ENCODE measurements at regions not wholly inside any gene's neighbourhood (a gene's known extent, or its start where the extent isn't known, plus 50 kb on each side); places are given as distances from the start of the nearest gene placed in this dataset.

- H2BK15ac ChIP-seq (ENCODE audit: low read depth, poor library complexity, severe bottlenecking), result no peak overlapping the region
- no peak overlapping the region for H3K4me2 ChIP-seq (ENCODE audit: low read length, poor library complexity, severe bottlenecking)
- H3K4me1 ChIP-seq (ENCODE audit: control insufficient read depth, insufficient read depth, low read depth, low read length), result no peaks in the 10 kb centered on the region
- H3K4me3 ChIP-seq (ENCODE audit: insufficient read depth in 1 of 2, low read depth in 1 of 2, low read length in 2 of 2), result no peak overlapping the region
- no peak overlapping the region for H4K91ac ChIP-seq (ENCODE audit: low read length)
- H4K8ac ChIP-seq (ENCODE audit: low read length), result no peak overlapping the region
- no peaks in the 10 kb centered on the region for H3K9me3 ChIP-seq (ENCODE audit: control insufficient read depth, low read length)
- no peak overlapping the region for H2BK5ac ChIP-seq (ENCODE audit: low read depth, low read length, poor library complexity, severe bottlenecking)
- H3K4ac ChIP-seq (ENCODE audit: low read depth in 1 of 2, low read length in 2 of 2), result no peak overlapping the region
- no peak overlapping the region for H3K18ac ChIP-seq (ENCODE audit: low read depth in 1 of 2, low read length in 2 of 2)
- DNase-seq, result no peak
- H3K36me3 ChIP-seq (ENCODE audit: control insufficient read depth in 1 of 2, insufficient read depth in 2 of 2, low read depth in 1 of 2, low read length in 2 of 2), result no peaks in the 10 kb centered on the region
- H3K14ac ChIP-seq (ENCODE audit: low read length in 2 of 2), result no peak overlapping the region
- no peak overlapping the region for H3K23ac ChIP-seq (ENCODE audit: low read length in 2 of 2)
- no peak overlapping the region for H2BK12ac ChIP-seq (ENCODE audit: low read length in 2 of 2)
- no peak overlapping the region for H2BK120ac ChIP-seq (ENCODE audit: low read depth, low read length)
- H2AFZ ChIP-seq (ENCODE audit: low read depth, low read length), result no peak overlapping the region
- H3K27me3 ChIP-seq (ENCODE audit: control insufficient read depth in 1 of 2, insufficient read depth in 1 of 2, low read length in 2 of 2), result no peaks in the 10 kb centered on the region
- H3K9ac ChIP-seq (ENCODE audit: low read length), result no peak overlapping the region
- no peaks in the 10 kb centered on the region for H3K79me1 ChIP-seq (replicated peaks; ENCODE audit: low read length, poor library complexity, severe bottlenecking)
- H2AK5ac ChIP-seq (ENCODE audit: low read length, severe bottlenecking), result no peak overlapping the region
- H3K27ac ChIP-seq (ENCODE audit: low read length, poor library complexity, severe bottlenecking), result no peak overlapping the region
- 95% methylated on average over 5 of the region's 5 CpGs for WGBS
Measured at GRCh38 chr14:71180397-71180796, 273.1 kb downstream of the PCNX1 start.

GRCh38 chr14:71181215-71182003 lies 274.1 kb downstream of the PCNX1 start:
- no peak overlapping the region for H3K4me2 ChIP-seq (ENCODE audit: low read length, poor library complexity, severe bottlenecking)
- no peak overlapping the region for H4K8ac ChIP-seq (ENCODE audit: low read length)
- H3K36me3 ChIP-seq (ENCODE audit: control insufficient read depth in 1 of 2, insufficient read depth in 2 of 2, low read depth in 1 of 2, low read length in 2 of 2), result no peaks in the 10 kb centered on the region
- H3K4me1 ChIP-seq (ENCODE audit: control insufficient read depth, insufficient read depth, low read depth, low read length), result no peaks in the 10 kb centered on the region
- H3K23ac ChIP-seq (ENCODE audit: low read length in 2 of 2), result no peak overlapping the region
- no peak overlapping the region for H2AK5ac ChIP-seq (ENCODE audit: low read length, severe bottlenecking)
- H3K4me3 ChIP-seq (ENCODE audit: insufficient read depth in 1 of 2, low read depth in 1 of 2, low read length in 2 of 2), result no peak overlapping the region
- WGBS, result 91% methylated on average over 23 of the region's 23 CpGs
- no peak overlapping the region for H3K4ac ChIP-seq (ENCODE audit: low read depth in 1 of 2, low read length in 2 of 2)
- no peak overlapping the region for H3K9ac ChIP-seq (ENCODE audit: low read length)
- no peak overlapping the region for H2AFZ ChIP-seq (ENCODE audit: low read depth, low read length)
- no peaks in the 10 kb centered on the region for H3K79me1 ChIP-seq (replicated peaks; ENCODE audit: low read length, poor library complexity, severe bottlenecking)
- no peak overlapping the region for H3K14ac ChIP-seq (ENCODE audit: low read length in 2 of 2)
- no peaks in the 10 kb centered on the region for H3K9me3 ChIP-seq (ENCODE audit: control insufficient read depth, low read length)
- H2BK15ac ChIP-seq (ENCODE audit: low read depth, poor library complexity, severe bottlenecking), result no peak overlapping the region
- H2BK12ac ChIP-seq (ENCODE audit: low read length in 2 of 2), result no peak overlapping the region
- H2BK120ac ChIP-seq (ENCODE audit: low read depth, low read length), result no peak overlapping the region
- no peak overlapping the region for H3K27ac ChIP-seq (ENCODE audit: low read length, poor library complexity, severe bottlenecking)
- DNase-seq, result no peak
- H3K18ac ChIP-seq (ENCODE audit: low read depth in 1 of 2, low read length in 2 of 2), result no peak overlapping the region
- no peaks in the 10 kb centered on the region for H3K27me3 ChIP-seq (ENCODE audit: control insufficient read depth in 1 of 2, insufficient read depth in 1 of 2, low read length in 2 of 2)
- no peak overlapping the region for H4K91ac ChIP-seq (ENCODE audit: low read length)
- no peak overlapping the region for H2BK5ac ChIP-seq (ENCODE audit: low read depth, low read length, poor library complexity, severe bottlenecking)

- H2BK15ac ChIP-seq (ENCODE audit: low read depth, poor library complexity, severe bottlenecking), result no peak overlapping the region
- no peak overlapping the region for H3K4me3 ChIP-seq (ENCODE audit: insufficient read depth in 1 of 2, low read depth in 1 of 2, low read length in 2 of 2)
- no peaks in the 10 kb centered on the region for H3K79me1 ChIP-seq (replicated peaks; ENCODE audit: low read length, poor library complexity, severe bottlenecking)
- H3K23ac ChIP-seq (ENCODE audit: low read length in 2 of 2), result no peak overlapping the region
- H3K9ac ChIP-seq (ENCODE audit: low read length), result no peak overlapping the region
- H2AFZ ChIP-seq (ENCODE audit: low read depth, low read length), result no peak overlapping the region
- no peak overlapping the region for H4K8ac ChIP-seq (ENCODE audit: low read length)
- no peak overlapping the region for H3K4me2 ChIP-seq (ENCODE audit: low read length, poor library complexity, severe bottlenecking)
- H2BK120ac ChIP-seq (ENCODE audit: low read depth, low read length), result no peak overlapping the region
- no peak overlapping the region for H3K27ac ChIP-seq (ENCODE audit: low read length, poor library complexity, severe bottlenecking)
- peaks cover 2% of the 10 kb centered on the region for H3K4me1 ChIP-seq (ENCODE audit: control insufficient read depth, insufficient read depth, low read depth, low read length)
- no peak overlapping the region for H2BK12ac ChIP-seq (ENCODE audit: low read length in 2 of 2)
- H3K9me3 ChIP-seq (ENCODE audit: control insufficient read depth, low read length), result no peaks in the 10 kb centered on the region
- 59% methylated on average over 6 of the region's 7 CpGs for WGBS
- no peak overlapping the region for H4K91ac ChIP-seq (ENCODE audit: low read length)
- no peak overlapping the region for H3K4ac ChIP-seq (ENCODE audit: low read depth in 1 of 2, low read length in 2 of 2)
- no peaks in the 10 kb centered on the region for H3K36me3 ChIP-seq (ENCODE audit: control insufficient read depth in 1 of 2, insufficient read depth in 2 of 2, low read depth in 1 of 2, low read length in 2 of 2)
- no peak overlapping the region for H2BK5ac ChIP-seq (ENCODE audit: low read depth, low read length, poor library complexity, severe bottlenecking)
- peaks cover 0 to 5% of the 10 kb centered on the region in 2 experiments for H3K27me3 ChIP-seq (ENCODE audit: control insufficient read depth in 1 of 2, insufficient read depth in 1 of 2, low read length in 2 of 2)
- no peak overlapping the region for H3K14ac ChIP-seq (ENCODE audit: low read length in 2 of 2)
- H2AK5ac ChIP-seq (ENCODE audit: low read length, severe bottlenecking), result no peak overlapping the region
- no peak overlapping the region for H3K18ac ChIP-seq (ENCODE audit: low read depth in 1 of 2, low read length in 2 of 2)
- no peak for DNase-seq
Measured at GRCh38 chr14:71183876-71184689, 276.8 kb downstream of the PCNX1 start.

- no peak overlapping the region for H3K4ac ChIP-seq (ENCODE audit: low read depth in 1 of 2, low read length in 2 of 2)
- no peaks in the 10 kb centered on the region for H3K9me3 ChIP-seq (ENCODE audit: control insufficient read depth, low read length)
- no peak overlapping the region for H2AK5ac ChIP-seq (ENCODE audit: low read length, severe bottlenecking)
- no peak overlapping the region for H3K23ac ChIP-seq (ENCODE audit: low read length in 2 of 2)
- no peak overlapping the region for H3K4me3 ChIP-seq (ENCODE audit: insufficient read depth in 1 of 2, low read depth in 1 of 2, low read length in 2 of 2)
- no peaks in the 10 kb centered on the region for H3K36me3 ChIP-seq (ENCODE audit: control insufficient read depth in 1 of 2, insufficient read depth in 2 of 2, low read depth in 1 of 2, low read length in 2 of 2)
- H2BK12ac ChIP-seq (ENCODE audit: low read length in 2 of 2), result no peak overlapping the region
- WGBS, result no CpG with 5 or more reads among the region's 2 CpGs
- H3K9ac ChIP-seq (ENCODE audit: low read length), result no peak overlapping the region
- H3K4me2 ChIP-seq (ENCODE audit: low read length, poor library complexity, severe bottlenecking), result no peak overlapping the region
- H3K79me1 ChIP-seq (replicated peaks; ENCODE audit: low read length, poor library complexity, severe bottlenecking), result no peaks in the 10 kb centered on the region
- H3K27ac ChIP-seq (ENCODE audit: low read length, poor library complexity, severe bottlenecking), result no peak overlapping the region
- H2AFZ ChIP-seq (ENCODE audit: low read depth, low read length), result no peak overlapping the region
- H4K91ac ChIP-seq (ENCODE audit: low read length), result no peak overlapping the region
- no peak overlapping the region for H2BK15ac ChIP-seq (ENCODE audit: low read depth, poor library complexity, severe bottlenecking)
- no peak overlapping the region for H2BK5ac ChIP-seq (ENCODE audit: low read depth, low read length, poor library complexity, severe bottlenecking)
- H2BK120ac ChIP-seq (ENCODE audit: low read depth, low read length), result no peak overlapping the region
- H3K14ac ChIP-seq (ENCODE audit: low read length in 2 of 2), result no peak overlapping the region
- peaks cover 0 to 5% of the 10 kb centered on the region in 2 experiments for H3K27me3 ChIP-seq (ENCODE audit: control insufficient read depth in 1 of 2, insufficient read depth in 1 of 2, low read length in 2 of 2)
- H4K8ac ChIP-seq (ENCODE audit: low read length), result no peak overlapping the region
- H3K18ac ChIP-seq (ENCODE audit: low read depth in 1 of 2, low read length in 2 of 2), result no peak overlapping the region
- DNase-seq, result no peak
- H3K4me1 ChIP-seq (ENCODE audit: control insufficient read depth, insufficient read depth, low read depth, low read length), result peaks cover 2% of the 10 kb centered on the region
Measured at GRCh38 chr14:71185637-71186036, 278.4 kb downstream of the PCNX1 start.

Measured in mesenchymal stem cell (in vitro differentiated cells and primary cell).